Lung (tissue), 11 donors: ENCODE measurements at regions not wholly inside any gene's neighbourhood (a gene's known extent, or its start where the extent isn't known, plus 50 kb on each side); places are given as distances from the start of the nearest gene placed in this dataset.
A peak's percentile ranks its signal among the peaks of the same experiment; 100 is the strongest.

Experiments used
- ATAC-seq: fragments of 200-7000 bp; cut with Tn5 transposase; one replicate; pipeline ENCODE4 v1.9.1; 2020; ENCODE audit warnings: moderate number of reproducible peaks; ENCODE audit not compliant: insufficient read depth, low FRiP score
- DNase-seq, 3 donors: peaks; one replicate each; pipeline ENCODE4 v3.0.0-alpha.2; 2013 to 2017
- H3K27ac ChIP-seq, 2 donors: one replicate each; pipeline ENCODE4 v1.5.1; 2013; ENCODE audit warnings: mild to moderate bottlenecking in 2 of 2, moderate library complexity in 2 of 2, control low read depth in 1 of 2, inconsistent platforms in 1 of 2, low read depth in 1 of 2, low read length in 1 of 2
- H3K27me3 ChIP-seq, 3 donors: one replicate each; pipeline ENCODE4 v1.5.1; 2013; ENCODE audit warnings: low read length in 2 of 3; ENCODE audit not compliant: control insufficient read depth in 3 of 3, insufficient read depth in 3 of 3
- H3K36me3 ChIP-seq, 4 donors: one replicate each; pipeline ENCODE4 v1.5.1; 2013; ENCODE audit warnings: low read length in 4 of 4, mild to moderate bottlenecking in 1 of 4, moderate library complexity in 1 of 4; ENCODE audit not compliant: control insufficient read depth in 4 of 4, insufficient read depth in 4 of 4
- H3K4me1 ChIP-seq, 5 donors: one replicate each; pipeline ENCODE4 v1.5.1; 2013; ENCODE audit warnings: low read length in 5 of 5, mild to moderate bottlenecking in 2 of 5, moderate library complexity in 1 of 5; ENCODE audit not compliant: control insufficient read depth in 5 of 5, insufficient read depth in 5 of 5
- H3K4me3 ChIP-seq: one replicate; pipeline ENCODE4 v1.5.1; 2013; ENCODE audit warnings: mild to moderate bottlenecking, control low read depth, moderate library complexity
- H3K9ac ChIP-seq, 2 donors: one replicate each; pipeline ENCODE4 v1.5.1; 2013; ENCODE audit warnings: low read length in 2 of 2, control low read depth in 1 of 2; ENCODE audit not compliant: insufficient read depth in 1 of 2
- H3K9me3 ChIP-seq, 4 donors: one replicate each; pipeline ENCODE4 v1.5.1; 2013; ENCODE audit warnings: low read length in 3 of 4, mild to moderate bottlenecking in 1 of 4, moderate library complexity in 1 of 4; ENCODE audit not compliant: control insufficient read depth in 4 of 4, insufficient read depth in 3 of 4
- CTCF ChIP-seq: IDR thresholded peaks from 2 replicates; pipeline ENCODE4 v1.5.1; 2012; ENCODE audit warnings: mild to moderate bottlenecking; ENCODE audit errors: control extremely low read depth, extremely low read depth
- WGBS, 2 donors: extraction: QIAGEN DNeasy Blood & Tissue Kit; methylation state at CpG; one replicate each; pipeline ENCODE4 v1.1.7; 2013; 5-methylcytosine and 5-hydroxymethylcytosine counted together
- donor health status: control.
- donor health status: control.
- donor health status: Bipolar disorder and iron deficiency.
- donor health status: healthy.
- donor health status: DM: yes; HTN: yes; CAD: no.

GRCh38 chr5:176714067-176714466 lies 66.8 kb downstream of the TSPAN17 start:
- H3K4me3 ChIP-seq = no peak overlapping the region
- no peaks in the 10 kb centered on the region for H3K36me3 ChIP-seq
- WGBS, 2 donors = 78 to 86% methylated on average over 4 of the region's 4 CpGs
- no peak for TF ChIP-seq CTCF
- no peak for DNase-seq
- H3K9me3 ChIP-seq = peaks cover 0 to 19% (median 2%) of the 10 kb centered on the region in 4 donors
- peaks cover 4 to 11% (median 4%) of the 10 kb centered on the region in 3 donors for H3K27me3 ChIP-seq
- no peak overlapping the region for H3K27ac ChIP-seq
- peaks cover 0 to 3% (median 0%) of the 10 kb centered on the region in 5 donors for H3K4me1 ChIP-seq
- H3K9ac ChIP-seq = no peak overlapping the region
- no peak for ATAC-seq

DNA sequence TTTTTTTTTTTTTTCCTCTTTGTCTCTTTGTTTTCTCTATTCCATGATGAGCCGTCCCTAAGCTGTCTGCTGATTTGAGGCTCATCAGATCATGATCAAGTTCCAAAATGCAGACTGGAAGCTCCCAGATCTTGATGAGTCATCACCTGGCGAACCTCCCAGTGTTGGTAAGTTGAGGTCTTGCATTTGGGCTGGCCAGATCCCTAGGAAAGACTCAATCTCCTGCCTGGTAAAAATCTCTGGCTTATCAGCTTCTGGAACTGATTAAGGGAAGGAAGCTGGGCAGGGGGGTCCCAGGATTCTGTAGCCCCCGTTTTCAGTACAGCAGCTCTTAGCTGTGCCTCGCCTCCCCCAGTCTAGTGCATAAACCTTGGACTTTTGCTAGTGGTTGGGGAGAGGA lies 69.0 kb downstream of the TSPAN17 start:
- no peak for ATAC-seq
- peak in 1 of 3 donors; percentile 34 for DNase-seq
- peaks cover 4 to 11% (median 4%) of the 10 kb centered on the region in 3 donors for H3K27me3 ChIP-seq
- peaks cover 0 to 24% (median 2%) of the 10 kb centered on the region in 4 donors for H3K9me3 ChIP-seq
- TF ChIP-seq CTCF = no peak
- H3K4me1 ChIP-seq = peaks cover 0 to 3% (median 0%) of the 10 kb centered on the region in 5 donors
- no peaks in the 10 kb centered on the region for H3K36me3 ChIP-seq
- H3K27ac ChIP-seq = no peak overlapping the region
- H3K9ac ChIP-seq = no peak overlapping the region
- H3K4me3 ChIP-seq = no peak overlapping the region
- 53 to 66% methylated on average over 4 of the region's 4 CpGs for WGBS, 2 donors

DNA sequence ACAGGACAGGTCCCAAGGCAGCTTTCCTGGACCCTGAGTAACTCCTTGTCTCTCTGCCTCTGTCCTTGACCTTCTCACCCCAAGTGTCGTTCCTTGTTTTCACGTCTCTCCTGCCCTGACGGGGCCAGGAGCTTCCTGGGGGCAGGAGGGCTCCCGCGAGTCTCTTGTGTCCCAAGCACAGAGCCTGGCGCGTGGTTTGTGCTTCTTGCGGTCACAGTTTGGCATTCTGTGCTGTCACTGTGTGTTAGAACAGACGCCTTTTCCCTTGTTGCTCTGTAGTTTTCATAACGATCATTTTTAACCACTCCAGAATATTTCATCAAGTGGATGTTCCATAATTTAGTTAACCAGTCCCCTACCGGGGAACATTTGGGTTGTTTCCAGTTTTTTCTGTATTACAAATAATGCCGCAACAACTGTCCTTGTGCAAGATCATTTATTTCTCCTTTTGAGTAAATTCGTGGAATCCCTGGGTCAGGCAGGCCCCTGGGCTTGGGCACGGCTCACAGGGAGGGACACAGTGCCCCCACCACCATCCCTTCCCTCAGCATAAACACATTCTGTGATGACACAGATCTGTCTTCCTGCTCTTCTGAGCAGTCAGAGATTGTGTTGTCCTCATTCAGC lies 71.9 kb downstream of the TSPAN17 start:
- Histone ChIP-seq H3K9ac (no peak overlapping the region), H3K4me1 (no peaks in the 10 kb centered on the region), H3K4me3 (no peak overlapping the region), H3K27me3 (peaks cover 0 to 8% (median 4%) of the 10 kb centered on the region in 3 donors), H3K9me3 (peaks cover 0 to 14% (median 0%) of the 10 kb centered on the region in 4 donors), H3K36me3 (no peaks in the 10 kb centered on the region), H3K27ac (no peak overlapping the region)
- no peak for DNase-seq
- no peak for ATAC-seq
- 18 to 28% methylated on average over 14 of the region's 14 CpGs for WGBS, 2 donors
- no peak for TF ChIP-seq CTCF

DNA sequence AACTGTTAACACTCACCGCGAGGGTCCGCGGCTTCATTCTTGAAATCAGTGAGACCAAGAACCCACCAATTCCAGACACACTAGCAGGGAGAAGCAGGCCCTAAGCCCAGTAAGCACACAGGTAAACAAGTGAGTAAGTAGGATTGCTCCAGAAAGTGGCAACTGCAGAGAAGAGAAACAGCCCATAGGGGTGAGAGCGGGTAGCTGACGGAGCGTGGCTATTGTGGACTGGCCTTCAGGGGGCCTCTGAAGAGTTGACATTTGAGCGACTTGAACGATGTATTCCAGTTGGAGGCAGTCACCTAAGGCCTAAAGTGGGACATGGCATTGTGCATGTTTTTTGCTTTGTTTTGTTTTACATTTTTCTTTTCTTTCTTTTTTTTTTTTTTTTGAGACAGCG lies 74.2 kb downstream of the TSPAN17 start:
- DNase-seq (no peak), ATAC-seq (no peak)
- no peaks in the 10 kb centered on the region for H3K36me3 ChIP-seq
- peaks cover 0 to 7% (median 0%) of the 10 kb centered on the region in 4 donors for H3K9me3 ChIP-seq
- peaks cover 0 to 5% (median 0%) of the 10 kb centered on the region in 5 donors for H3K4me1 ChIP-seq
- H3K9ac ChIP-seq = no peak overlapping the region
- no peak overlapping the region for H3K4me3 ChIP-seq
- H3K27ac ChIP-seq = no peak overlapping the region
- peaks cover 0 to 14% (median 7%) of the 10 kb centered on the region in 3 donors for H3K27me3 ChIP-seq
- no peak for TF ChIP-seq CTCF
- WGBS, 2 donors = 85 to 86% methylated on average over 10 of the region's 10 CpGs
